Retinal pigment epithelial cell (primary cell): ENCODE measurements at regions not wholly inside any gene's neighbourhood (a gene's known extent, or its start where the extent isn't known, plus 50 kb on each side); places are given as distances from the start of the nearest gene placed in this dataset.
A peak's percentile ranks its signal among the peaks of the same experiment; 100 is the strongest.

Source experiments
- DNase-seq: peaks from one replicate; pipeline ENCODE4 v3.0.0-alpha.2; 2010; ENCODE audit warnings: low read depth
- H3K4me3 ChIP-seq: 2 replicates; pipeline ENCODE4 v1.5.1; 2011; ENCODE audit warnings: mild to moderate bottlenecking, low read length, control low read depth, moderate library complexity
- CTCF ChIP-seq: conservative IDR thresholded peaks from 2 replicates; pipeline ENCODE4 v1.5.1; 2011; ENCODE audit warnings: low read depth, low read length, control low read depth, inconsistent platforms

GRCh38 chr14:101082436-101083384 lies 179.2 kb upstream of the RTL1 start:
- no peak overlapping the region for H3K4me3 ChIP-seq
- no peak for TF ChIP-seq CTCF
- no peak for DNase-seq

GRCh38 chr14:101083564-101084435 lies 180.3 kb upstream of the RTL1 start:
- TF ChIP-seq CTCF, result peak; percentile 28
- DNase-seq, result no peak
- no peak overlapping the region for H3K4me3 ChIP-seq

- TF ChIP-seq CTCF, result no peak
- no peak for DNase-seq
- H3K4me3 ChIP-seq, result no peak overlapping the region
Observed at GRCh38 chr14:101084436-101084826, 180.9 kb upstream of the RTL1 start.

- DNase-seq, result no peak
- TF ChIP-seq CTCF, result no peak
- H3K4me3 ChIP-seq, result no peak overlapping the region
Observed at GRCh38 chr14:101086926-101087325, 183.4 kb upstream of the RTL1 start.

GRCh38 chr14:101087614-101088394 lies 184.3 kb upstream of the RTL1 start:
- no peak overlapping the region for H3K4me3 ChIP-seq
- DNase-seq, result no peak
- no peak for TF ChIP-seq CTCF

GRCh38 chr14:101088395-101088667 lies 184.8 kb upstream of the RTL1 start:
- TF ChIP-seq CTCF, result no peak
- no peak overlapping the region for H3K4me3 ChIP-seq
- no peak for DNase-seq
